GM18868 (cell line): ENCODE measurements at regions not wholly inside any gene's neighbourhood (a gene's known extent, or its start where the extent isn't known, plus 50 kb on each side); places are given as distances from the start of the nearest gene placed in this dataset.
"Not testable (repeated sequence)": the region's sequence is repeated elsewhere in the genome, so short reads cannot be mapped to it uniquely, and the experiment has no call there.

Experiments used
- ATAC-seq: cut with Tn5 transposase; IDR thresholded peaks from one replicate; pipeline ENCODE4 v1.9.1; 2021; ENCODE audit warnings: mild to moderate bottlenecking, moderate library complexity; ENCODE audit not compliant: unreplicated experiment

- no peak for ATAC-seq
Measured at GRCh38 chr2:150371044-150371818, 116.2 kb downstream of the RND3 start.

GRCh38 chr2:150370561-150370960, 116.9 kb downstream of the RND3 start:
- ATAC-seq: no peak

GRCh38 chr2:150369862-150370261, 117.6 kb downstream of the RND3 start:
- ATAC-seq: no peak

- ATAC-seq: no peak
Measured at GRCh38 chr2:150358468-150358807, 129.0 kb downstream of the RND3 start.

GRCh38 chr2:150357770-150358467, 129.5 kb downstream of the RND3 start:
- ATAC-seq: peak; percentile 94

- ATAC-seq: no peak
Measured at GRCh38 chr2:150355440-150355839, 132.0 kb downstream of the RND3 start.

- ATAC-seq: no peak
Measured at GRCh38 chr2:150353376-150353775, 134.1 kb downstream of the RND3 start.

- ATAC-seq: no peak
Measured at GRCh38 chr2:150351922-150352321, 135.5 kb downstream of the RND3 start.

- no peak for ATAC-seq
Measured at GRCh38 chr2:150350500-150350899, 137.0 kb downstream of the RND3 start.

- ATAC-seq: no peak
Measured at GRCh38 chr2:150346806-150347205, 140.7 kb downstream of the RND3 start.

GRCh38 chr2:150341982-150342680, 145.3 kb downstream of the RND3 start:
- no peak for ATAC-seq

- ATAC-seq: no peak
Measured at GRCh38 chr2:150339951-150340350, 147.5 kb downstream of the RND3 start.

- no peak for ATAC-seq
Measured at GRCh38 chr2:150339282-150339681, 148.2 kb downstream of the RND3 start.

GRCh38 chr2:150335596-150335995, 151.9 kb downstream of the RND3 start:
- ATAC-seq: no peak

GRCh38 chr2:150332383-150332782, 155.1 kb downstream of the RND3 start:
- no peak for ATAC-seq

- ATAC-seq: no peak
Measured at GRCh38 chr2:150327564-150328489, 159.6 kb downstream of the RND3 start.

- ATAC-seq: no peak
Measured at GRCh38 chr2:150325656-150326314, 161.7 kb downstream of the RND3 start.

- not testable (repeated sequence) for ATAC-seq
Measured at GRCh38 chr2:150323071-150323470, 164.4 kb downstream of the RND3 start.

- no peak for ATAC-seq
Measured at GRCh38 chr2:150320608-150321007, 166.9 kb downstream of the RND3 start.
